ENCODE measurements at regions not wholly inside any gene's neighbourhood (a gene's known extent, or its start where the extent isn't known, plus 50 kb on each side); places are given as distances from the start of the nearest gene placed in this dataset.

- Mint-ChIP-seq H3K4me1 (ENCODE audit: low read depth in 2 of 2) (no peaks in the 10 kb centered on the region), H3K27ac (no peak overlapping the region), H3K27me3 (peaks cover 10 to 63% of the 10 kb centered on the region in 2 donors), H3K36me3 (peaks cover 11% of the 10 kb centered on the region), H3K4me3 (no peak overlapping the region), H3K9me3 (peaks cover 4% of the 10 kb centered on the region)
- ATAC-seq (no peak), DNase-seq (ENCODE audit: low spot score) (no peak)
These were observed 71.7 kb upstream of the VSTM2B start for GRCh38 chr19:29454109-29454508.

DNA sequence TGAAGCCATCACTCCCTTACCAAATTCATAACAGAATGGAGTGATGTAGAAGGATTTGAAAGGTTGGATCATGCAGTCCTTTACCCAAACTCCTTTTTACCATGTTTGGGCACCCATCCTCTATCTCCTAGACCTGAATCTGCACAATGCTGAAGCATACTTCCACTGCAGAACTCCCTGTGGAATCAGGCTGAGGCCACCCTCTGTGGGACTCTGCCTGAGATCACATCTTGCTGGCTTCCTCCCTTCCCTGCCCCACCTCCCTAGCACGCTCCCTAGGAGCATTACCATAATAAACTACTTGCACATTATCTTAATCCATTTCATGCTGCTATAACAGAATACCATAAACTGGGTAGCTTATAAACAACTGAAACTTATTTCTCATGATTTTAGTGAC is 68.4 kb upstream of the VSTM2B start:
- H3K4me3 Mint-ChIP-seq, result no peak overlapping the region
- H3K4me1 Mint-ChIP-seq (ENCODE audit: low read depth in 2 of 2), result no peaks in the 10 kb centered on the region
- no peak overlapping the region for H3K27ac Mint-ChIP-seq
- H3K9me3 Mint-ChIP-seq, result peaks cover 4% of the 10 kb centered on the region
- DNase-seq (ENCODE audit: low spot score) (no peak), ATAC-seq (no peak)
- peaks cover 10 to 47% of the 10 kb centered on the region in 2 donors for H3K27me3 Mint-ChIP-seq
- H3K36me3 Mint-ChIP-seq, result peaks cover 11% of the 10 kb centered on the region

DNA sequence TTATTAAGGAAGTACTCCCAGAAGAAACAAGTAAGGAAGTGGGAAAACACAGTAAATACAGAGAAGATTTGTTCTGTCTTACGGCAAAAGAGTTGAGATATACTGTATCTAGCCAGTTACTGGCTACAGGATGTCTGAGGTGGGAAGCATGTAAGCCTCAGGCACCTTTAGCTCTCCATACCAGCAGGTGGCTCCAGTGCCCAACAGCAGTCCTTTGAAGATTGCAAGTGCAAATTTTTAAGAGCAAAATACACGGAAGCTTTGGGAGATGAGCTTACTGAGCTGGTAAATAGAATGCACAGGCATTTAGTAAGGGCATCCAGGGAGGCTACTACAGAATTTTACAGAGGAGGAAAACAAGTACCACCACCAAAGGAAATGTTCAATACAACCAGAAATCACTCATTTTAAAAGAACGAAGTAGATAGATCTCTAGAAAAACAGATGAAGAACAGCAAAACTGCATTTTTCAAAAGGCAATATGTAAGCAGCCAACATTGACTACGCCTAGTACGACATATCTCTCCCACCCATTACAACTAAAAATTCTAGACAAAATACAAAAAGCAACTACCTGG is 57.9 kb upstream of the VSTM2B start:
- ATAC-seq, result no peak
- DNase-seq (ENCODE audit: low spot score), result no peak

GRCh38 chr19:29475469-29475868 is 50.3 kb upstream of the VSTM2B start:
- peaks cover 16 to 26% of the 10 kb centered on the region in 2 donors for H3K27me3 Mint-ChIP-seq
- no peaks in the 10 kb centered on the region for H3K9me3 Mint-ChIP-seq
- no peak overlapping the region for H3K27ac Mint-ChIP-seq
- H3K4me3 Mint-ChIP-seq, result no peak overlapping the region
- no peaks in the 10 kb centered on the region for H3K4me1 Mint-ChIP-seq (ENCODE audit: low read depth in 2 of 2)
- no peaks in the 10 kb centered on the region for H3K36me3 Mint-ChIP-seq
- ATAC-seq (no peak), DNase-seq (ENCODE audit: low spot score) (no peak)

More for the DNA sequence above, 57.9 kb upstream of the VSTM2B start:
- Mint-ChIP-seq H3K36me3 (no peaks in the 10 kb centered on the region), H3K27me3 (peaks cover 28 to 50% of the 10 kb centered on the region in 2 donors), H3K4me3 (no peak overlapping the region), H3K27ac (no peak overlapping the region), H3K4me1 (ENCODE audit: low read depth in 2 of 2) (peaks cover 0 to 5% of the 10 kb centered on the region in 2 donors), H3K9me3 (no peaks in the 10 kb centered on the region)
